ENCODE measurements at regions not wholly inside any gene's neighbourhood (a gene's known extent, or its start where the extent isn't known, plus 50 kb on each side); places are given as distances from the start of the nearest gene placed in this dataset.

DNA sequence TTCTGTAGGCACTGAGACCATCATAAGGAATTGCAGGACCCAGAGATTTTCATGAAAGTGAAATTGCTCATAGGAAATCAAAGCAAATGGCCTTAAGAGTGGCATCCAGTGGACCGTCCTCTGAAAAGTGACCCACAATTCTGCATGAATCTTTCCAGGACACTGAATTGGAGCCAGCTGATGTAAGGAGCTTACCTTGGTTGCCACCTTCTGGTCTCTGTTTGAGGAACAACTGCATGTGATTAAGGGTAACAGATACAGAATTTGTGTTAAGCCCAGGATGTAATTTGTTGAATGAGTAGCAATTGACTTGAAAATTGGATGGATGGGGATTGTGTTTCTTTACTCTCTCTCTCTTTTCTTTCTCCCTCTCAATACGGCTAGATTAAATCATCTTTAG is 49.9 kb upstream of the GAS1 start:
- ChIA-PET CTCF (interaction anchor here (1.6 kb wide), 1 partner anchor 12 kb away, joined by 3 read pairs; no protein-coding TSS in a partner anchor), POLR2A (no interaction called here)
- DNase-seq (ENCODE audit: low read depth, low spot score): no peak
- TF ChIP-seq, protein P1, sequence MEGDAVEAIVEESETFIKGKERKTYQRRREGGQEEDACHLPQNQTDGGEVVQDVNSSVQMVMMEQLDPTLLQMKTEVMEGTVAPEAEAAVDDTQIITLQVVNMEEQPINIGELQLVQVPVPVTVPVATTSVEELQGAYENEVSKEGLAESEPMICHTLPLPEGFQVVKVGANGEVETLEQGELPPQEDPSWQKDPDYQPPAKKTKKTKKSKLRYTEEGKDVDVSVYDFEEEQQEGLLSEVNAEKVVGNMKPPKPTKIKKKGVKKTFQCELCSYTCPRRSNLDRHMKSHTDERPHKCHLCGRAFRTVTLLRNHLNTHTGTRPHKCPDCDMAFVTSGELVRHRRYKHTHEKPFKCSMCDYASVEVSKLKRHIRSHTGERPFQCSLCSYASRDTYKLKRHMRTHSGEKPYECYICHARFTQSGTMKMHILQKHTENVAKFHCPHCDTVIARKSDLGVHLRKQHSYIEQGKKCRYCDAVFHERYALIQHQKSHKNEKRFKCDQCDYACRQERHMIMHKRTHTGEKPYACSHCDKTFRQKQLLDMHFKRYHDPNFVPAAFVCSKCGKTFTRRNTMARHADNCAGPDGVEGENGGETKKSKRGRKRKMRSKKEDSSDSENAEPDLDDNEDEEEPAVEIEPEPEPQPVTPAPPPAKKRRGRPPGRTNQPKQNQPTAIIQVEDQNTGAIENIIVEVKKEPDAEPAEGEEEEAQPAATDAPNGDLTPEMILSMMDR (IDR thresholded peaks at IDR 0.05; ENCODE audit: insufficient read depth, low read length, missing control alignments): no peak
- H3K4me3 ChIP-seq (ENCODE audit: low read depth, low read length): no peak overlapping the region

DNA sequence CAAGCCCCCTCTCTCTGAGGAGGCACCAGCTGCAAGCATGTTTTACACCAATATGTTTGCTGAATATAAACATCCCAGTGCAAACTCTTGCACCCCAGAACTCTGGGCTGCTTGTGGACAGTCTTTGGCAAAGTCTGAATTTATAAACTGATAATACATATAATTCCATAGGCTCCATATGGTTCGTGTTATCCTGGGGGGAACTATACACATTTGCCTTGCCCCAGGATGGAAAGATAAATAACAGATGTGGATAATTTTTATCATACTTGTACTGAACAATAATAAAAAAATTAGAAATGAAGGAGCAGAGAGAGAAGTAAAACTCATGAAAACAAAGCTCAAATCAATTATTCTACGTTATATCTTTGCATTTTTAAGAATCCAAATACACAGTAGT is 50.6 kb upstream of the GAS1 start:
- CTCF ChIA-PET: interaction anchor here (0.7 kb wide), 1 partner anchor 511 kb away, joined by 3 read pairs; no protein-coding TSS in a partner anchor

GRCh38 chr9:87002517-87002916 is 55.2 kb upstream of the GAS1 start:
- no peak for DNase-seq (ENCODE audit: low read depth, low spot score)
- no peak overlapping the region for H3K4me3 ChIP-seq (ENCODE audit: low read depth, low read length)
- TF ChIP-seq, protein P1 (IDR thresholded peaks at IDR 0.05; ENCODE audit: insufficient read depth, low read length, missing control alignments): no peak
- POLR2A ChIA-PET: no interaction called here
- CTCF ChIA-PET: interaction anchor here (0.8 to 1.1 kb wide), 2 partner anchors 29 to 226 kb away, joined by 3 read pairs; no protein-coding TSS in a partner anchor

More for the DNA sequence above, 50.6 kb upstream of the GAS1 start:
- DNase-seq (ENCODE audit: low read depth, low spot score): no peak
- TF ChIP-seq, protein P1 (IDR thresholded peaks at IDR 0.05; ENCODE audit: insufficient read depth, low read length, missing control alignments): no peak
- POLR2A ChIA-PET: no interaction called here
- no peak overlapping the region for H3K4me3 ChIP-seq (ENCODE audit: low read depth, low read length)

- TF ChIP-seq, protein P1 (IDR thresholded peaks at IDR 0.05; ENCODE audit: insufficient read depth, low read length, missing control alignments): no peak
- POLR2A ChIA-PET: no interaction called here
- CTCF ChIA-PET: no interaction called here
- no peak for DNase-seq (ENCODE audit: low read depth, low spot score)
- no peak overlapping the region for H3K4me3 ChIP-seq (ENCODE audit: low read depth, low read length)
Observed at GRCh38 chr9:87004016-87004415, 56.7 kb upstream of the GAS1 start.

DNA sequence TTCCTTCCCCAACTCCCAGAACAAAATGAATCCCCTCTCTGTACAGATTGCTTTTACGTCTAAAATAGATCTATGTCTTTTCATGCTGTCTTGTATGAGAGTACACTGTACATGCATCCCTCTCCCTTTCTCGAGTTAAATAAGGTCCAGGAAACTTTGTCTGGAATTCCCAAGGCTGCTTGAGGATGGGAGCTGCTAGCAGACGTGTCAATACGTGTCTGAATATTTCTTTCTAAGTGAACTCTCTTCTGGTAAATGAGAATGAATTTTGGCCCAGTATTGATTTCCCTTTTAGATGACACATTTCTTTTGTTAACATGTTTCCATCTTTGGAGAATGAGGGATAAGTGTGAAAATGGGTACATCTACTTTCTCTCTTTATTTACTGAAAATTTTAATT is 59.6 kb upstream of the GAS1 start:
- ChIA-PET CTCF (interaction anchor here (1.0 kb wide), 1 partner anchor 9 kb away, joined by 3 read pairs; no protein-coding TSS in a partner anchor), POLR2A (no interaction called here)
- H3K4me3 ChIP-seq (ENCODE audit: low read depth, low read length): no peak overlapping the region
- TF ChIP-seq, protein P1 (IDR thresholded peaks at IDR 0.05; ENCODE audit: insufficient read depth, low read length, missing control alignments): no peak
- no peak for DNase-seq (ENCODE audit: low read depth, low spot score)

GRCh38 chr9:87007711-87008366 is 60.5 kb upstream of the GAS1 start:
- POLR2A ChIA-PET: interaction anchor here (0.6 kb wide), 1 partner anchor 472 kb away, joined by 3 read pairs; no protein-coding TSS in a partner anchor
- DNase-seq (ENCODE audit: low read depth, low spot score): peak; percentile 21
- H3K4me3 ChIP-seq (ENCODE audit: low read depth, low read length): no peak overlapping the region
- CTCF ChIA-PET: no interaction called here
- TF ChIP-seq, protein P1 (IDR thresholded peaks at IDR 0.05; ENCODE audit: insufficient read depth, low read length, missing control alignments): no peak

All from AG04449 (cell line).